WTC11 (cell line): ENCODE measurements at regions not wholly inside any gene's neighbourhood (a gene's known extent, or its start where the extent isn't known, plus 50 kb on each side); places are given as distances from the start of the nearest gene placed in this dataset.

Source experiments
- ESRRA ChIP-seq: sonication (generic); formaldehyde crosslinking; IDR thresholded peaks from 2 replicates; pipeline ENCODE4 v1.8.1; 2022; ENCODE audit warnings: mild to moderate bottlenecking, missing genetic modification reagents, borderline replicate concordance
- ETV6 ChIP-seq: sonication (generic); formaldehyde crosslinking; IDR thresholded peaks from 2 replicates; pipeline ENCODE4 v1.8.1; 2022; ENCODE audit warnings: mild to moderate bottlenecking, missing genetic modification reagents
- GABPB1 ChIP-seq: sonication (generic); formaldehyde crosslinking; IDR thresholded peaks from 2 replicates; pipeline ENCODE4 v1.8.1; 2023; ENCODE audit warnings: mild to moderate bottlenecking, missing genetic modification reagents
- NFE2L1 ChIP-seq: sonication (generic); formaldehyde crosslinking; IDR thresholded peaks from 2 replicates; pipeline ENCODE4 v1.8.1; 2023; ENCODE audit warnings: missing genetic modification reagents
- NR2C2 ChIP-seq: sonication (generic); formaldehyde crosslinking; IDR thresholded peaks from 2 replicates; pipeline ENCODE4 v1.8.0; 2022; ENCODE audit warnings: mild to moderate bottlenecking, missing genetic modification reagents
- TCF7 ChIP-seq: sonication (generic); formaldehyde crosslinking; IDR thresholded peaks from 2 replicates; pipeline ENCODE4 v1.8.0; 2022; ENCODE audit warnings: mild to moderate bottlenecking, low read depth, missing genetic modification reagents, moderate library complexity
- TF ChIP-seq, protein P1 (sequence below): sonication (generic); formaldehyde crosslinking; IDR thresholded peaks from 2 replicates; pipeline ENCODE4 v1.8.1; 2022; ENCODE audit warnings: missing genetic modification reagents, borderline replicate concordance
- TF ChIP-seq, protein P2 (sequence below): fragments of 200-600 bp; IDR thresholded peaks from 2 replicates; pipeline ENCODE4 v1.8.0; 2022; ENCODE audit warnings: antibody characterized with exemption
- TF ChIP-seq, protein P3 (sequence below): sonication (generic); formaldehyde crosslinking; IDR thresholded peaks from 2 replicates; pipeline ENCODE4 v1.8.1; 2023; ENCODE audit warnings: mild to moderate bottlenecking, moderate library complexity, missing genetic modification reagents
- TF ChIP-seq, protein P4 (sequence below): sonication (generic); formaldehyde crosslinking; IDR thresholded peaks from 2 replicates; pipeline ENCODE4 v1.8.0; 2022; ENCODE audit warnings: mild to moderate bottlenecking, missing genetic modification reagents

DNA sequence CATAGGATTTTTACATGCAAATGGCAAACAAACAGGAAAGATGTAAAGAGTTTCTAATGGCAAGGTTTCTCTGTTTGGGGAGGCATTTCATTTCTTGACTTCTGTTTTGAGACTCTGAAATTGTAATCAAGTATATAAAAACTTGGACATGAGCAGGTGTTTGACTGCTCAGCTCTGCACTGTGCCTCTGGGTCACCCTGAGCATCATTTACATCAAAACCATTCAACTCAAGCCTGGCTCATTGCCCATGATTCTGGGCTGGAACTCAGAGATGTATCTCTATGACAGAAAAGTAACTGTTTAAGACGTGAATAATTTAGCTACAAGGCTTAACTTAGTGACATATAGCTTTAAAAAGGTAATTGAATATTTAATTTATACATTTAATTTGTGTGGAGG is 1402.4 kb upstream of the NUDT12 start:
- TF ChIP-seq, protein P1, sequence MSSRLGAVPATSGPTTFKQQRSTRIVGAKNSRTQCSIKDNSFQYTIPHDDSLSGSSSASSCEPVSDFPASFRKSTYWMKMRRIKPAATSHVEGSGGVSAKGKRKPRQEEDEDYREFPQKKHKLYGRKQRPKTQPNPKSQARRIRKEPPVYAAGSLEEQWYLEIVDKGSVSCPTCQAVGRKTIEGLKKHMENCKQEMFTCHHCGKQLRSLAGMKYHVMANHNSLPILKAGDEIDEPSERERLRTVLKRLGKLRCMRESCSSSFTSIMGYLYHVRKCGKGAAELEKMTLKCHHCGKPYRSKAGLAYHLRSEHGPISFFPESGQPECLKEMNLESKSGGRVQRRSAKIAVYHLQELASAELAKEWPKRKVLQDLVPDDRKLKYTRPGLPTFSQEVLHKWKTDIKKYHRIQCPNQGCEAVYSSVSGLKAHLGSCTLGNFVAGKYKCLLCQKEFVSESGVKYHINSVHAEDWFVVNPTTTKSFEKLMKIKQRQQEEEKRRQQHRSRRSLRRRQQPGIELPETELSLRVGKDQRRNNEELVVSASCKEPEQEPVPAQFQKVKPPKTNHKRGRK (CRISPR knock-in tag) = no peak
- TF ChIP-seq, protein P2, sequence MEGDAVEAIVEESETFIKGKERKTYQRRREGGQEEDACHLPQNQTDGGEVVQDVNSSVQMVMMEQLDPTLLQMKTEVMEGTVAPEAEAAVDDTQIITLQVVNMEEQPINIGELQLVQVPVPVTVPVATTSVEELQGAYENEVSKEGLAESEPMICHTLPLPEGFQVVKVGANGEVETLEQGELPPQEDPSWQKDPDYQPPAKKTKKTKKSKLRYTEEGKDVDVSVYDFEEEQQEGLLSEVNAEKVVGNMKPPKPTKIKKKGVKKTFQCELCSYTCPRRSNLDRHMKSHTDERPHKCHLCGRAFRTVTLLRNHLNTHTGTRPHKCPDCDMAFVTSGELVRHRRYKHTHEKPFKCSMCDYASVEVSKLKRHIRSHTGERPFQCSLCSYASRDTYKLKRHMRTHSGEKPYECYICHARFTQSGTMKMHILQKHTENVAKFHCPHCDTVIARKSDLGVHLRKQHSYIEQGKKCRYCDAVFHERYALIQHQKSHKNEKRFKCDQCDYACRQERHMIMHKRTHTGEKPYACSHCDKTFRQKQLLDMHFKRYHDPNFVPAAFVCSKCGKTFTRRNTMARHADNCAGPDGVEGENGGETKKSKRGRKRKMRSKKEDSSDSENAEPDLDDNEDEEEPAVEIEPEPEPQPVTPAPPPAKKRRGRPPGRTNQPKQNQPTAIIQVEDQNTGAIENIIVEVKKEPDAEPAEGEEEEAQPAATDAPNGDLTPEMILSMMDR = no peak
- TF ChIP-seq TCF7 (CRISPR knock-in tag) (no peak), GABPB1 (CRISPR knock-in tag) (no peak), NR2C2 (CRISPR knock-in tag) (no peak), ETV6 (no peak), NFE2L1 (no peak), ESRRA (no peak)
- TF ChIP-seq, protein P3, sequence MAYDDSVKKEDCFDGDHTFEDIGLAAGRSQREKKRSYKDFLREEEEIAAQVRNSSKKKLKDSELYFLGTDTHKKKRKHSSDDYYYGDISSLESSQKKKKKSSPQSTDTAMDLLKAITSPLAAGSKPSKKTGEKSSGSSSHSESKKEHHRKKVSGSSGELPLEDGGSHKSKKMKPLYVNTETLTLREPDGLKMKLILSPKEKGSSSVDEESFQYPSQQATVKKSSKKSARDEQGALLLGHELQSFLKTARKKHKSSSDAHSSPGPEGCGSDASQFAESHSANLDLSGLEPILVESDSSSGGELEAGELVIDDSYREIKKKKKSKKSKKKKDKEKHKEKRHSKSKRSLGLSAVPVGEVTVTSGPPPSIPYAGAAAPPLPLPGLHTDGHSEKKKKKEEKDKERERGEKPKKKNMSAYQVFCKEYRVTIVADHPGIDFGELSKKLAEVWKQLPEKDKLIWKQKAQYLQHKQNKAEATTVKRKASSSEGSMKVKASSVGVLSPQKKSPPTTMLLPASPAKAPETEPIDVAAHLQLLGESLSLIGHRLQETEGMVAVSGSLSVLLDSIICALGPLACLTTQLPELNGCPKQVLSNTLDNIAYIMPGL = no peak
- TF ChIP-seq, protein P4, sequence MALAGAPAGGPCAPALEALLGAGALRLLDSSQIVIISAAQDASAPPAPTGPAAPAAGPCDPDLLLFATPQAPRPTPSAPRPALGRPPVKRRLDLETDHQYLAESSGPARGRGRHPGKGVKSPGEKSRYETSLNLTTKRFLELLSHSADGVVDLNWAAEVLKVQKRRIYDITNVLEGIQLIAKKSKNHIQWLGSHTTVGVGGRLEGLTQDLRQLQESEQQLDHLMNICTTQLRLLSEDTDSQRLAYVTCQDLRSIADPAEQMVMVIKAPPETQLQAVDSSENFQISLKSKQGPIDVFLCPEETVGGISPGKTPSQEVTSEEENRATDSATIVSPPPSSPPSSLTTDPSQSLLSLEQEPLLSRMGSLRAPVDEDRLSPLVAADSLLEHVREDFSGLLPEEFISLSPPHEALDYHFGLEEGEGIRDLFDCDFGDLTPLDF (CRISPR knock-in tag) = no peak
